ENCODE measurements at regions not wholly inside any gene's neighbourhood (a gene's known extent, or its start where the extent isn't known, plus 50 kb on each side); places are given as distances from the start of the nearest gene placed in this dataset.

DNA sequence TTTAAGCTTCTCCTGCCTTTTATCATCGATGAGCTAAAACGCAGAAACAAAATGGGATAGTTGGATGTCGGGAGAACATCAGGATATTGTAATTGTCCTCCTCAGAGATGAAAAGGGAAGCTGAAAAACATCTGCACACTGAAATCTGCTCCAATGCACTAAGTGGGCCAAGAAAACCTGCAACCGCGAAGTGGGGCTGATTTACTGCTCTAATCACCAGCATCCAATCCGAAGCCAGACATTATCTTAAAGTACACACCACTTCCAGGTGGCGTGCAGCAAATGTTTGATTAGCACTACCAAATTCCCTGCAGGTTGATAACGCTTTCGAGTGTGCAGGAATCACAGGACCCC lies 230.3 kb upstream of the SLC14A2 start:
- ChIA-PET POLR2A (no interaction called here), CTCF (interaction anchor here (0.6 to 0.7 kb wide), 2 partner anchors 447 to 1257 kb away, joined by 3 read pairs; no protein-coding TSS in a partner anchor), RAD21 (ENCODE audit: low non-redundant PET in 1 of 2, low total read pairs in 2 of 2, uncharacterized antibody in 2 of 2, unreplicated experiment in 2 of 2) (interaction anchor here in 1 of 2 experiments (0.6 kb wide), 1 partner anchor 1043 kb away, joined by 3 read pairs; no protein-coding TSS in a partner anchor)
- Histone ChIP-seq H3K36me3 (ENCODE audit: control insufficient read depth in 1 of 2, insufficient read depth in 2 of 2, low read length in 2 of 2) (no peaks in the 10 kb centered on the region), H3K4me3 (replicated peaks in 1 of 2; ENCODE audit: low read depth in 1 of 2, low read length in 2 of 2) (no peak overlapping the region), H3K4me2 (ENCODE audit: low read length) (no peak overlapping the region), H3K27me3 (ENCODE audit: insufficient read depth, low read length) (no peaks in the 10 kb centered on the region), H3K79me2 (ENCODE audit: insufficient read depth, low read length) (no peaks in the 10 kb centered on the region), H2AFZ (ENCODE audit: low read depth, low read length, poor library complexity, severe bottlenecking) (no peak overlapping the region), H4K20me1 (ENCODE audit: insufficient read depth) (no peaks in the 10 kb centered on the region), H3K27ac (ENCODE audit: low read depth, low read length) (no peak overlapping the region), H3K9me3 (ENCODE audit: control insufficient read depth in 1 of 2, insufficient read depth in 1 of 2, low read depth in 1 of 2, low read length in 2 of 2) (no peaks in the 10 kb centered on the region; a peak in 1 of 4 replicates), H3K4me1 (ENCODE audit: control insufficient read depth in 1 of 2, insufficient read depth in 2 of 2, low read length in 2 of 2) (no peaks in the 10 kb centered on the region), H3K9ac (ENCODE audit: low read length) (no peak overlapping the region), H3K9me2 (ENCODE audit: insufficient read depth) (no peaks in the 10 kb centered on the region)
- intact Hi-C loops (cut with micrococcal nuclease) = loop anchor here (2.0 kb wide), 1 partner anchor 110 kb away; no protein-coding TSS in a partner anchor
- DNase-seq (ENCODE audit: low read depth, low spot score) (no peak), ATAC-seq (no peak)
- no TSS peak for BruUV-seq (replicated peaks)
- TF ChIP-seq POLR2A (IDR thresholded peaks at IDR 0.05; ENCODE audit: borderline replicate concordance, extremely low read depth, insufficient read depth, insufficient read length) (no peak), FOSL1 (IDR thresholded peaks at IDR 0.05; ENCODE audit: low read depth) (no peak), POLR2AphosphoS5 (IDR thresholded peaks at IDR 0.05; ENCODE audit: low read depth, low read length) (no peak), SRF (IDR thresholded peaks at IDR 0.05; ENCODE audit: low read depth) (no peak), SIN3A (IDR thresholded peaks at IDR 0.05; ENCODE audit: low read depth) (no peak), TCF7L2 (IDR thresholded peaks at IDR 0.05; ENCODE audit: borderline replicate concordance, extremely low read depth, insufficient read depth, insufficient read length) (no peak), JUND (IDR thresholded peaks at IDR 0.05) (no peak), YY1 (IDR thresholded peaks at IDR 0.05; ENCODE audit: extremely low read depth, insufficient replicate concordance, low read depth, low read length) (no peak), EZH2phosphoT487 (IDR thresholded peaks at IDR 0.05; ENCODE audit: borderline replicate concordance) (no peak), ZNF274 (IDR thresholded peaks at IDR 0.05; ENCODE audit: low read depth, low read length) (no peak), ELF1 (IDR thresholded peaks at IDR 0.05; ENCODE audit: borderline replicate concordance, low read depth) (no peak), ZFX (IDR thresholded peaks at IDR 0.05) (no peak), CTCF (IDR thresholded peaks at IDR 0.05 in 2 of 3, conservative IDR thresholded peaks at IDR 0.05 in 1 of 3; ENCODE audit: borderline replicate concordance in 1 of 3, insufficient read depth in 1 of 3, low read depth in 2 of 3, low read length in 2 of 3) (no peak), RAD21 (IDR thresholded peaks at IDR 0.05; ENCODE audit: low read depth) (no peak), EZH2 (IDR thresholded peaks at IDR 0.05) (no peak)
- TF ChIP-seq, protein P1, sequence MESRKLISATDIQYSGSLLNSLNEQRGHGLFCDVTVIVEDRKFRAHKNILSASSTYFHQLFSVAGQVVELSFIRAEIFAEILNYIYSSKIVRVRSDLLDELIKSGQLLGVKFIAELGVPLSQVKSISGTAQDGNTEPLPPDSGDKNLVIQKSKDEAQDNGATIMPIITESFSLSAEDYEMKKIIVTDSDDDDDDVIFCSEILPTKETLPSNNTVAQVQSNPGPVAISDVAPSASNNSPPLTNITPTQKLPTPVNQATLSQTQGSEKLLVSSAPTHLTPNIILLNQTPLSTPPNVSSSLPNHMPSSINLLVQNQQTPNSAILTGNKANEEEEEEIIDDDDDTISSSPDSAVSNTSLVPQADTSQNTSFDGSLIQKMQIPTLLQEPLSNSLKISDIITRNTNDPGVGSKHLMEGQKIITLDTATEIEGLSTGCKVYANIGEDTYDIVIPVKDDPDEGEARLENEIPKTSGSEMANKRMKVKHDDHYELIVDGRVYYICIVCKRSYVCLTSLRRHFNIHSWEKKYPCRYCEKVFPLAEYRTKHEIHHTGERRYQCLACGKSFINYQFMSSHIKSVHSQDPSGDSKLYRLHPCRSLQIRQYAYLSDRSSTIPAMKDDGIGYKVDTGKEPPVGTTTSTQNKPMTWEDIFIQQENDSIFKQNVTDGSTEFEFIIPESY (IDR thresholded peaks at IDR 0.05; ENCODE audit: extremely low read depth, insufficient replicate concordance, low read length) = no peak
